ENCODE measurements at regions not wholly inside any gene's neighbourhood (a gene's known extent, or its start where the extent isn't known, plus 50 kb on each side); places are given as distances from the start of the nearest gene placed in this dataset.
"Not testable (repeated sequence)": the region's sequence is repeated elsewhere in the genome, so short reads cannot be mapped to it uniquely, and the experiment has no call there.

DNA sequence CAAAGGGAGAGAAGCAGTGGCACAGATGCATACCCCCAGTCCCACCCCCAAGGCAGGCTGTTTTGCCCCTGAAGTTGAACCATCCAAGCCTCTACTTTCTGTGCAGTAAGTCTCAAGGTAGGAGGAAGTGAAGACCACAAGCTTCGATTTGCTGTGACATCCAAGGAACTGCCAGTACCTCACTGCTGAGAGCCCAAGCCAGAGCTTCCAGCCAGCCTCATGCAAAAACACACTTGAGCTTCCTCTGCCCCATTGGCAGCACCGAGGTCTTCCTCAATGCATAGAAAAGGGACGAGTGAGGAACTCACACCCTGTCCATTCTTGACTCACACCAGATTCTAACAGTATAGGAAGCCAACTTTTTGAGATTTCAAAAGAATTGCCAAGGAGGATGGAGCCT lies 311.7 kb downstream of the BCL2L11 start:
- DNase-seq: not testable (repeated sequence)

GRCh38 chr2:111432916-111433499 lies 312.3 kb downstream of the BCL2L11 start:
- not testable (repeated sequence) for DNase-seq

DNA sequence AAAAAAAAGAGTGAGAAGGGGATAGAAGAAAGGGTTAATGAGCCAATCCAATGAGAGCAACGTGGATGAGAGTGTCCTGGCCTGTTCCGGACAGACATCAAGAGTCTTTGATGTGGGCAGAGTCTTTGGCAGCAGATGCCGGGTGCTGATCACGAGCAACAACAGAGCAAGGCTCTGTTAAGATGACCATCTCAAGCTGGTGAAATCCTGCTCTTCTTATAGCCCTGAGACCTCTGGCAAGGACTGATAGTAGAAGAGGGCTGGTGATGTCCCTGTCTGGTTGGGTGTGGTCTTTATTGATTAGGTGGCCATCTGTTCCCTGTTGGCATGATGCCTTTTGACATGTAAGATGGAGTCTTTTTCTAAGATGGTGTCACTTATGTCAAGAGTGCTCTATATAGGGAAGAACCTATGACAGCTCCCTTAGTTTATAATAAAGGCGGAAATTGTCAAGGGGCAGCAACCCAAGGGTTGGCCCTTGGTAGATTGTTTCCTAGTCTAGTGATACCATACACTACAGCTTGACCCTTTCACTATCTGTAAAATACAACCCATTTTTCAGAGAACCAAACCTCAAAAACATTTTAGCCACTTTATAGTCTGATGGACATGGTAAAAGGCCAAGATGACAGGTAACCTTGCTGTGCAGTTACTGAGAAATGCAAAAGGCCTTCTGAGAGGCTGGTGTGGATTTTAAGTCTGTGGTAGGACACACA lies 313.3 kb downstream of the BCL2L11 start:
- DNase-seq: not testable (repeated sequence)

GRCh38 chr2:111434608-111434939 lies 313.9 kb downstream of the BCL2L11 start:
- not testable (repeated sequence) for DNase-seq

- not testable (repeated sequence) for DNase-seq
Measured at GRCh38 chr2:111435553-111436310, 315.0 kb downstream of the BCL2L11 start.

DNA sequence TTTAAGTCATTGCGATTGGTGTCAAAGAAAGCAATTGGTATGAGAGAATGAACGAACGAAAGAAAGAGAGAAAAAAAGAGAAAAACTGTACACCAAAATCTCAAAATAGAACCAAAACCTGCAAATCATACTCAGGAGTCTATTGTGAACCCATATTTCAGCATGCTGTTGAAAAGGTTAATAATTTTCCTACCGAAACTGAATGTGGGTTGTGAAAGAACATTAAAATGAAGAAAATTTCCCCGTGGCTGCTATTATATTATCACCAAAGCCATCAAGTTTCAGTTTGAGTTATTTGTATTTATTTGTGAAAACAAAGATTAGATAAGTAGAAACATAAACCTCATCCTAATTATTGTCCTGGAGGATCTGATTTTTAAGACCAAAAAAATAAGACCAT lies 315.7 kb downstream of the BCL2L11 start:
- not testable (repeated sequence) for DNase-seq

- DNase-seq: not testable (repeated sequence)
Measured at GRCh38 chr2:111437288-111437990, 316.7 kb downstream of the BCL2L11 start.

- DNase-seq: not testable (repeated sequence)
Measured at GRCh38 chr2:111438161-111438560, 317.4 kb downstream of the BCL2L11 start.

DNA sequence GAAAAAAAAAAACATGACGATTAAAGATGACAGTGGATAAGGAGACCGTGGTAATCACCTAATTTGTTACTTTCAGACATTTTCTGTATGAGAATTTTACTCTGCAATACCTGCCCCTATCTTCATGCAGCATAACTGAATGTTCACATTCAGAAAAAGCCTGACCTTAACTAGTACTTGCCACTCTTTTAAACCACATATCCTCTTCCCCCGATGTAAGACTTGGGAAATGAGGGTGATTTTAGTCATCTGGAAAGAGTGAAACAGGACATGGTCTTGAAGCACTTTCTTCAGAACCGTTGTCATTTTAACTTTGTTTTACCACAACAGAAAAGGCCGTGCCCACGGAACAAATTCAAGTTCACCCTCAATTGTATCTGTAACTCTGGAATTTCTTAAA lies 318.5 kb downstream of the BCL2L11 start:
- not testable (repeated sequence) for DNase-seq

GRCh38 chr2:111441614-111442013 lies 320.9 kb downstream of the BCL2L11 start:
- not testable (repeated sequence) for DNase-seq

GRCh38 chr2:111442767-111443454 lies 322.2 kb downstream of the BCL2L11 start:
- not testable (repeated sequence) for DNase-seq

DNA sequence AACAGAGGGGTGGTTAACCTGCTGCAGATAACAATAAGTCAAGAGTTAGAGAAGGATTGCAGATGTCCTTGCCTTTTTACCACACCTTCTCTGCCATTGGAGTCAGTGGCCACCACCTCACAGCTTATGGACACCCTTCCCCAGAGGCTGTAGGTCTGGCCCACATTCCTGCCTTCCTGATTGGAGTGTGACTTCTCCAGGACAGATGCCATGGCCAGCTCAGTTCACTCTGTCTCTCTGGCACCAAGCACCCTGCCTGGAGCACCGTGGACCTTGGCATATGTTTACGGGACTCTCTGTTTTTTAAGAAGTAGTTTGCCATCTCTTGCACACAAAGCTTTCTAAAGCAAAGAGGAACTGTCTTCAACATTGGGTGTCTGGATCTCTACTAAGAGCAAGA lies 323.8 kb downstream of the BCL2L11 start:
- not testable (repeated sequence) for DNase-seq

DNA sequence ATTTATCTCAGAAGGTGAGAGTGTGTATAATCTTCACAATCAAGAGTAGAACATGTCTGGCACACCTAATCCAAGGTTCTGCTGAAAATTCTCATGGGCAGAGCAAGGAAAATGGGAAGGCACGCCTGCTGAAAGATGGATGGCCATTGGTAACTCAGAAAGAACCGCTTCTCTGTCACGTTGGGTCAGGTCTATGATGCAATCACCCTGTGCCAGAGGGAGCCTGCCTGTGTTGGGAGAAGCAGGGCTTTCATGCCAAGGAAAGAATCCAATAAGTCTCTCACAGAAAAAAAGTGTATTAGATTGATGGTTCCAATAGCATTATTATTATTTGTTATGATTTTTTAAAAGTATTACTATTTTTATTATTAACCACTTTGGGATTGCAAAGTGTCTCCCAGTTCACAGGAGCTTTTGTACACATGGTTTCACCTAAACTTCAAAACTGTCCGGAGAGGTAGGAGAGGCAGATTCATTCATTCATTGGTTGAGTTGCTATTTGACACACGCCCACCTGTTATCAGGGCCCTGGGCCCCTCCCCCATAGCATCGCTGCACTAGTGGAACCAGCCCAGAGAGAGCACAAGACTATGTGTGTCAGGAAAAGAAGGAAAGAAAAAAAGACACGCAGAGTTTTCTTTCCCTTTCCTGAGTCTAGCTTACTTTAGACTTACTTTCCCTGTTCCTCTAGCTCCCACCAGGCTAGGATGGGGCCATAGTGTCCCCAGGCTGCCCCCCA lies 324.6 kb downstream of the BCL2L11 start:
- DNase-seq: not testable (repeated sequence)

GRCh38 chr2:111445941-111446340 lies 325.2 kb downstream of the BCL2L11 start:
- not testable (repeated sequence) for DNase-seq

- not testable (repeated sequence) for DNase-seq
Measured at GRCh38 chr2:111447482-111447881, 326.8 kb downstream of the BCL2L11 start.

DNA sequence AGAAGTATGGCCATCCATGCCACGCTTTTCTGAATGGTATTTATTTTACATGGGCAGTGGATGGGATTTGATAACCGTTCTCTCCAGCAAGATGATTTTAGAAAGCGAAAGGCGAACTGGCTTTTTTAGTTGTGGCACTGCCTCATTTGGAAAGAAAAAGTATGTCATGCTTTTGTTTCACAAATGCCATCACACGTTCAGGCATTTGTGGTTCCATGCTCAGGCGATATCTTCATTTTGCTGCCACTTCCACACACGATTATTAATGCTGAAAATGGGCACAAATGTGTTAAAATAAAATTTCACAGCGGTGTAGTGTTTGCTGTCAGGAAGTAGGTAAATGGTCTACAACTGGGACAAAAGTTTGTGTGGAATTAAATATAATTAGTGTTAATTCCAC lies 328.1 kb downstream of the BCL2L11 start:
- not testable (repeated sequence) for DNase-seq

- not testable (repeated sequence) for DNase-seq
Measured at GRCh38 chr2:111450526-111450925, 329.8 kb downstream of the BCL2L11 start.

DNA sequence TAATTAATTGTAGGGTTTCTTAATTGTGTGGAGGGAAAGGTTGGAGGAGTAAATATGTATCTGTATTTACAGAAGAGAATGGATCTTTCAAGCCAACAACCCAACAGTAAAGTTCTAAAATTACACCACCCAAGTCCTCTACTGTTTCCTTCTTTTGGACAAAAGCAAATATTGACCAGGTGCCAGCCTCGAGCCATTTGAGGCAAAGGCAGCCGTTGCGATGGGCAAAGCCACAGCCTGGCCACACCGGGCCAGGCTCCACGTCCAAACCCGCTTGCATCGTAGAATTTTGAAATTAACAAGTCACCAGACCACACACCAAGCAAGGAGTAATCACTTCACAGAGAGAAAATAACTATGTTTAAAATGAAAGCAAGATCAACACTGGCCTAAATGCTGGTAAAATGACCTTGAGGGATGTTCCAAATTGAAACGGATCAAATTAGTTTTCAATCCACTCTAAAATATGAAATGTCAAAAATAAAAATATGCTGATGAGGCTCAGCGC lies 331.0 kb downstream of the BCL2L11 start:
- DNase-seq: not testable (repeated sequence)

DNA sequence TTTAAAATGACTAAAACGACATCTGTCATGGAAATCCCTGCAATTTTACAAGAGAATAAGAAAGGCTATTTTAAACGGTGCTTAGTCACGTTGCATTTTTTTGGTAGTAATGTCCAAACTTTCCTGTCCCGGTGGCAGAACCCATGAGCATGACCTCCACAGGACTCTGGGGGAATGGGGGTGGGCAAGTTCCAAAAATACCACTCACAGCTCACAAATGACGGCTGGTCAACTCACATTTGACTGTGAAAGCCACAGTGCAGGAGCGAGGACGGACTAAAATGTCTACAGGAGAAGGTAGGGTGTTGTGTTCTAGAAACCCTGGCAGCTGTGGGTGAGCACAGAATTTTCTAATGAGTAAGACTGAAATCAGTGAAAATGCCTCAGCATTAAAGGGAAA lies 331.5 kb downstream of the BCL2L11 start:
- DNase-seq: not testable (repeated sequence)

- DNase-seq: not testable (repeated sequence)
Measured at GRCh38 chr2:111453308-111453707, 332.6 kb downstream of the BCL2L11 start.

DNA sequence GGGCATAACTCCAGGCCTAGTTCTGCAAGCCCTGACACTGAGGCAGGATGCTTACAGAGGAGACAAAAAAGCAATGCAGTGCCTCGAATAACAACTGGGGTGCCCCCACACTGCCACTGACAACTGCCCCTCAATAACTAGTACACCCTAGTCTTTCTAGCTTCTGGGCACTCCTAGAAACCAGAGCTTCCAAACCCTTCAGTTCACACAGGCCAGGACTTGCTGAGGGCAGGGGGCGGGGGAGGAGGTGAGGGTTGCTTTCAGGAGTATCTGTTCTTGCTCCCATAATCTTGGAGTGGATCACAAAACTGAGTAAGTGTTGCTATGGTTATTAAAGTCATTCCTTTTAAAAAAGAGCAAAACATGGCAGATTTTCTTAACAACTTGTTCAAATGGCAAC lies 333.1 kb downstream of the BCL2L11 start:
- DNase-seq: not testable (repeated sequence)

GRCh38 chr2:111454404-111454803 lies 333.7 kb downstream of the BCL2L11 start:
- DNase-seq: peak; percentile 74
